Spleen (tissue), 7 donors: ENCODE measurements at regions not wholly inside any gene's neighbourhood (a gene's known extent, or its start where the extent isn't known, plus 50 kb on each side); places are given as distances from the start of the nearest gene placed in this dataset.

Source experiments
- CTCF ChIP-seq, 11 experiments: fragments of 200-600 bp in 7 of 11; fragments of 450-650 bp in 4 of 11; sonication (generic) in 4 of 11; IDR thresholded peaks in 8 of 11; conservative IDR thresholded peaks in 3 of 11; 1 replicate in 7 of 11; 2 replicates in 4 of 11; pipeline versions ENCODE4 v1.4.0 to v1.8.0; 2016 to 2021; ENCODE audit warnings: antibody characterized with exemption in 11 of 11, inconsistent platforms in 4 of 11, mild to moderate bottlenecking in 1 of 11
- POLR2A ChIP-seq, 3 donors: fragments of 450-650 bp; IDR thresholded peaks; one replicate each; pipeline ENCODE4 v1.5.1; 2017; ENCODE audit warnings: antibody characterized with exemption in 3 of 3, mild to moderate bottlenecking in 1 of 3
- POLR2AphosphoS5 ChIP-seq, 3 donors: sonication (generic); formaldehyde crosslinking; IDR thresholded peaks; one replicate each; pipeline ENCODE4 v1.5.1; 2017; ENCODE audit warnings: antibody characterized with exemption in 3 of 3
- donor health status: DM: no; HTN: no; CAD: no; lungs with moderate emphysema.
- donor health status: DM: no; HTN: no; CAD: no.
- donor health status: DM: no; HTN: no; CAD: no.

- no peak for TF ChIP-seq POLR2A (IDR thresholded peaks at IDR 0.05)
- TF ChIP-seq CTCF (IDR thresholded peaks at IDR 0.05 in 8 of 11, conservative IDR thresholded peaks at IDR 0.05 in 3 of 11): no peak
- TF ChIP-seq POLR2AphosphoS5 (IDR thresholded peaks at IDR 0.05): no peak
Observed at GRCh38 chr13:65330287-65330686, 1899.8 kb downstream of the PCDH9 start.
